Tongue (tissue), 1 donor: ENCODE measurements at regions not wholly inside any gene's neighbourhood (a gene's known extent, or its start where the extent isn't known, plus 50 kb on each side); places are given as distances from the start of the nearest gene placed in this dataset.

Experiments
- DNase-seq: peaks from one replicate; pipeline ENCODE4 v3.0.0-alpha.2; 2015

DNA sequence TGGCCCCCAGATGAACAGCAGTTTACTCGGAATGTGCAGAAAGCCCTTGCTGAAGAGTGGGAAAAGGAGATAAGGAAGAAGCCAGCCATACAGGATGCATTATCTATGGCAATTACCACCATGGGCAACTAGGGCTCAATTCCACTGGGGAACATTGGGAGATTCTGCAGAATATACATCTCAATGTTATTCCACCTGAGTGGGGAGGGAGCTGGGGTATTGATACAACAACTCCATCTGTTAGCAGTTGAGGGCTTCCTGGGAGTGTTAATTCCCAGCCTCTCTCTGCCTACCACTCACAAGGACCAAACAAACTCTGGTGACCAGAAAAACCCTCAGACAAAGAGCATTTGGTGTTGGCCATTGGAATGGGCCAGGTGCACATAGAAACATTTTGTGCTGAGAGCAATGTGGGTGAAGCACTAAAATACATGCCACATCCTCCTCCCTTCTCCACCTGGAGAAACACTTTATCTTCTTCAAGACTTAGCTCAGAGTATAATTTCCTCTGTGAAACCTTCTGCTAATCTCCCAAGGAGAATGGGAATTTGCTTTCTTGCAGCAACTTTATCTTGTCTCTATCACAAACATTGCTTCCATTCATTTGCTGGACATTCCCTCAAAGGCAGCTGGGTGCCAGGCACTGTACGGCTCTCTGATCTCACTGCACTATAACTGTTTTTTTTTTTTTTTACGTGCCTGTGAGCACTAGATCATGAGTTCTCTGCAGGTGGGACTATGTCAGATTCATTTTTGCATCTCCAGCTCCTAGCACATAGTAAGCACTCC is 292.2 kb downstream of the MN1 start:
- no peak for DNase-seq

DNA sequence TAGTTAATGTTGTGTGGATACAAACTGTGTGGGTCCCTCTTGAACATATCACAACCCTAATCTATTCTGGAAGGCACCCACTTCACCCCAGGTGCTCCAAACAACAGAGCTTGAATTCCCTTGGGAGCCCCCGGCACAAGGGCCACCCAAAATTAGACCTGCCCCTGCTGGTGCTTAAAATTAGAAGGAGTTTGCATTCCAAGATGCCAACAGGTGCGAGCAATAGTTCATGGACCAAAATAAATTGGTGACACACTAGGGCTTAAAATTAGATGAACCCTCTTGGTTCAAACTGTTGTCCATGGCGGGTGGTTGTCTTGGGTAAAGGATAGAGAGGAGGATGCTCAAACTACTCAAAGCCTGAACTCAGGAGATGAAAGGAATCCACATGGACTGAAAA is 291.5 kb downstream of the MN1 start:
- peak; percentile 68 for DNase-seq

- DNase-seq, result peak; percentile 88
Observed at GRCh38 chr22:27512283-27512761, 289.2 kb downstream of the MN1 start.

DNA sequence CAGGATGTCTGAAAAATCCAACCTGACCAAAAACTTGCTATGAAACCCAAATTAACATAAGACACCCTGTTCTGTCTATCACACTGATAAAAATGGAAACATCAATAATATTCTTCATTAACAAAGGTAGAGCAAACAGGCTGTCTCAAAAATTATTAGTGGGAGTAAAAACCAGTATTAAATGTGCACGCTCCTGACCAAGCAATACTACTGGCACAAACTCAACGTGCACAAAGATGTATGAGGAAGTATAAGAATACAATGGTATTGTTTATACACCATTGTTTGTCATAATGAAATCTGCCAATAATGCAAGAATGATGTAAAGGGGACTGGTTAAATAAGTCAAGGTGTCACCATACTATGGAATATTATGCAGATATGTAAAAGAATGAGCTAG is 288.5 kb downstream of the MN1 start:
- DNase-seq, result no peak

DNA sequence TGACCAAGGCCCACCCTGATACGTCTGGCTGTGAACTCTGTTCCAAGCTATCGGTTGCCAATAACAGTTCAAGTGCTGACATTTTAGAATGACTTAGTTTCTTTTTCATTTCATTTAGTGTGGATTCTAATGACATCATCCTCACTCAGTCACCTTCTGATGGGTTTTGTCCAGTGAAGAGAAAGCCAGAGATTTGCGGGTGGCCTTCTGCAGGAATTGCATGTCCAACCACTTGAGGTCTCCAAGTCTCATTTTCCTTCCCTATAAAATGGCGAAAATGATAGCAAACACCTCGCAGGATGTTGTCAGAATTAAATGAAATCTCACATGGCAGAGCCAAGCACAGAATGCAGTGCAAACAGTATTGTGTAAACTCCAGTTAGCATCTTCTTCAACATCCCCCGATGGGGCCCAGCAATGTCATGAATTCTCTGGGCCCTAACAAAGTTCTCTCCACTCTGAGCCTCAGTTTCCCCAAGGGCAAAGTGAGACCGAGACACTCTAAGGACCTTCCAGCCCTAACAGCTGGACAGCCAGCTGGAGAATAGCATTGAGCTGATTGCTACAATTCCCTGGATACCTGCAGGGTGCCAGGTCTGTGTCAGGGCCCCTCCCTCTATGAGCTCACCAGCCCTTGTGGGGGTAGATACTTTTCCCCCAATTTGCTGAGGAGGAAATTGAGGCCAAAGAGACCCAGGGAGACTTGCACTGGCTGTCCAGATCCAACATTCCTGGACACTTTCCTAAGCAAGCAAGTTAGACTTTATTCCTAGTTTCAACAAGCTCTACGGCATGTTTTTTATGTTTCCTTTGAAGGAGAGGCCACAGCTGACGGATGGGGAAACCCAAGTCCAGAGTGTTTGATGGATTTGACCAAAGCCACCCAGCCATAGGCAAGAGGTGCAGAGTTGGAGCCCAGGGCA is 286.7 kb downstream of the MN1 start:
- DNase-seq, result peak; percentile 79

GRCh38 chr22:27517361-27518155 is 284.0 kb downstream of the MN1 start:
- no peak for DNase-seq

- DNase-seq, result peak; percentile 82
Observed at GRCh38 chr22:27518531-27519340, 282.8 kb downstream of the MN1 start.

DNA sequence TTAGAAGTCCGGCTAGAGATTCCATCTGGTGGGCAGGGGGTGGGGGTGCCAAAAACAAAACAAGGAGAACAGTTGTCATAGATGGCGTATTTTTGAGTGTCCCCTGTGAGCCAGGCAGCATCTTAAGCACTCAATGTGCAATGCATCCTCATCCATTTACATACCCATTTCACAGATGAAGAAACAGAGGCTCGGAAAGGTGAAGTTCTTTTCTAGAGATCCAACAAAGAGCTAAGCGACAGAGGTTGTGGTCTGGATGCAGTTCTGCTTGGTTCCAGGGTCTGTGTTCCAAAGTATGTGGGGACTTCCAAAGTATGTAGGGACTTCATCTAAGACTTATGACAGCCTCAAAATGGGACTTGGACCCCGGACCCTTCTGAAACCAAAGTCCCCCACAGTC is 277.8 kb downstream of the MN1 start:
- no peak for DNase-seq

- DNase-seq, result no peak
Observed at GRCh38 chr22:27525711-27526110, 275.8 kb downstream of the MN1 start.

DNA sequence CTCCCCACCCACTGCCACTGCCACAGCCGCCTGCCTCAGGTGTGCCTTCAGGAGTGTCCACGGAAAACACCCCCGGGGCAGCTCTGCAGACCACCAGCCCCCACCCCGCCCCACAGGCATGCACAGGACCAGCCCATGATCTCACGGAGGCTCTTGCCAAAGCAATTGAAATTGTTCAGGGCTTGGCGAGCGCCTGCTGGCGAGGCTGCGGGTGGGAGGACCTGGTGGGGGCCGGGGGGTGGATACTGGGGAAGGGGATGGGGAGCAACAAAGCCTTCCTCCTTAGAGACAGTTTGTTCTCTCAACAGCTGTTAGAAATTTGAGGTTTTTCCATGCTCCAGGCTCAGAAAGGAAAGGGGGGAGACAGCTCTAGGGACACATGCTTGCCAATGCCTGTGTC is 274.7 kb downstream of the MN1 start:
- peak; percentile 80 for DNase-seq

DNA sequence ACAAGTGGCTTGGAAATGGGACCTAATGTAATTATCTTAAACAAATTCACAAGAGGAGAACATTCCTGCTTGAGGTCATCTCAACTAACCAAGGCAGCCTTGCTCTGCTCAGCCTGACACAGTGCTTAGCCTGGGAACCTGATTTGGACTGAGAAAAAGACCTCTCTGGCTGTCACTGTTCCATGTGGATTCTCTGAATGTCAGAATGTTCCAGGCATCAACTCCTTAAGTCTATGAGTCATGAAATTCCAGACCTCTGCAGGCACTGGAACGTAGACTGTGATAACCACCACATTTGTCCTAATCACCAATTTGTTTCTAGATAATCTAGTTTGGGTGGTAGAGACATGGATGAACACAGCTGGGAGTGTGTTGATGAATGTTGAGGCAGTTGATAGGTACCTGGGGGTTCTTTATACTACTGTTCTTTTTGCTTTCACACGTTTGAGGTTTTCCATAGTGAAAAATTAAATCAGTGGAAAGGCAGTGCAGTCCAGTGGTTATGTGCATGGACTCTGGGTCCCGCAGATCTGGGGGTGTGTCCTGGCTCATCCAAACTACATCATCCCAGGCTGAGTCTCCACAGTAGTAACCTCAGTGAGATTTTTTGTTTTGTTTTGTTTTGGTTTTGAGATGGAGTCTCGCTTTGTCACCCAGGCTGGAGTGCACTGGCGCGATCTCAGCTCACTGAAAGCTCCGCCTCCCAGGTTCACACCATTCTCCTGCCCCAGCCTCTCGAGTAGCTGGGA is 269.6 kb downstream of the MN1 start:
- no peak for DNase-seq

GRCh38 chr22:27533105-27533745 is 268.3 kb downstream of the MN1 start:
- peak; percentile 52 for DNase-seq

GRCh38 chr22:27534720-27535125 is 266.8 kb downstream of the MN1 start:
- DNase-seq, result no peak

- no peak for DNase-seq
Observed at GRCh38 chr22:27535452-27535851, 266.1 kb downstream of the MN1 start.

DNA sequence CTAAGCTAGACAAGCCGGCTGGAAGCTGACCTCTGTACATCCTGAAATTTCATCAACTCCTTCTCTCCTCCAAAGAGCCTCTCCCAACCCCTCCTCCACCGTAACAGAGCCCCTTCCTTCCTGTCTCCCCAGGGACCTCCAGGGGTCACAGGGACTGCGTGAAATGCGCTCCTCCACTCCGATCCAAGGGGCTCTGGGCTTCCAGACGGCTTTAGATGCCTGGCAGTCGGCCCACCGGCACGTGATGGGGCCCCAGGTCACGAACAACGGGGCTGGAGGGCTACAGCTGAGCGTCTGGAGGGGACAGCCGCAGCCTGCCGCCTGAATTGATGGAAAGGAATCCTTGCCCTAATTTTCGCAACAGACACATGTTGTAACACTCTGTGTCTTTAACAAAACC is 264.1 kb downstream of the MN1 start:
- DNase-seq, result peak; percentile 78

DNA sequence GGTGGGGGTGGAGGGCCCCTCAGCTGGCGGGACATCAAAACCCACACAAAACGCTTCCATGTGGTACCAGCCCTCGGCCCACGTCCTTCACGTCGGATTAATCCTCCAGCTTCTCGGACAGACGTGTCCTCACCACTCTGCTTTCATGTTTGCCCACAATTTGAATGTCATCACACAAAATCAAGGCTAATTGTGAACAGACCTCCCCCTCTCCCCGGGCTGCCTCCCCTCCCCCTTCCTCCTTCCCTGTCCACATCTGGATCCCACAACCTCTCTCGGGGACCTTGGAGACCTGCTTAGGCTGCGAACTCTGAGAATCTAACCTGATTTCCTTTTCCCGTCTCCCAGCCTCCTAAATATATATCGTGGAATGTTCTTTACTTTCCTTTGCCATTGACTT is 262.9 kb downstream of the MN1 start:
- peak; percentile 41 for DNase-seq

- no peak for DNase-seq
Observed at GRCh38 chr22:27540247-27540646, 261.3 kb downstream of the MN1 start.

- no peak for DNase-seq
Observed at GRCh38 chr22:27540656-27541396, 260.7 kb downstream of the MN1 start.

- DNase-seq, result no peak
Observed at GRCh38 chr22:27541836-27542235, 259.7 kb downstream of the MN1 start.

GRCh38 chr22:27542602-27543001 is 259.0 kb downstream of the MN1 start:
- DNase-seq, result no peak
